ENCODE measurements at regions not wholly inside any gene's neighbourhood (a gene's known extent, or its start where the extent isn't known, plus 50 kb on each side); places are given as distances from the start of the nearest gene placed in this dataset.

DNA sequence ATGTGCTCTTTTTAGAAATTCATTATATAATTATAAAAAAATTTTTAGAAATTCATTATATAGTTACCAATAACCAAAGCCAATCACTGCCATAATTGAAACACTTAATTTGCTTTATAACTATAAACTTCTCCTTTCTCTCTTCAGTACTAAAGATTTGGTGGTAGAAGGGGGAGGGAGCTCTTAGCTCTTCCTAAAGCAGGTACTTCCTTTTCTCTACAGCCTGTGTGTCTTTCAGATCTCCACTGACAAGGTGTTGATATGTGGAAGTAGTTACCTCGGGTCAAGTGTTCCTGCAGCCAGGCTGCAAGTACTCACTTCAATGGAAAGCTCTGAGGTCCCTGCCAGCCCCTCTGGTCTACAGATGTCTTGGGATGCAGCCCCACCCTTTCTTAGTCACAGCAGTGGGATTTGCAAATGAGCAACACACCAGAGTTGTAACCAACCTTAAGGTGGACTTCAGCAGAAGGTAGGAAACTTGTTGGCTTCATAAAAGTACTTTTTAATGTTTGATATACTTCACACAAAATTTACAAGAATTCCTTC is 690.0 kb downstream of the ARHGAP15 start:
- intact Hi-C loops (cut with micrococcal nuclease), result no loop called here
- Mint-ChIP-seq H3K9me3 (no peaks in the 10 kb centered on the region), H3K27ac (no peak overlapping the region), H3K27me3 (ENCODE audit: low read depth) (peaks cover 11% of the 10 kb centered on the region), H3K4me3 (ENCODE audit: low read depth) (no peak overlapping the region), H3K4me1 (ENCODE audit: low read depth) (no peaks in the 10 kb centered on the region), H3K36me3 (ENCODE audit: low read depth) (no peaks in the 10 kb centered on the region)
- no peak for DNase-seq (ENCODE audit: low spot score)
